Caco-2 (cell line): ENCODE measurements at regions not wholly inside any gene's neighbourhood (a gene's known extent, or its start where the extent isn't known, plus 50 kb on each side); places are given as distances from the start of the nearest gene placed in this dataset.

Experiments
- BruUV-seq: library from RNA; stranded (reverse); fragments of 400-500 nt; replicated peaks from 2 replicates; lab custom pipeline; 2021; lab: Mats Ljungman, UMichigan
- CTCF ChIA-PET: fragments of 300-600 bp; sonication (Branson Sonifier 250); formaldehyde crosslinking; loops from one replicate; lab custom pipeline; 2022; ENCODE audit warnings: antibody characterized with exemption; lab: Charles Lee
- POLR2A ChIA-PET: fragments of 300-600 bp; sonication (Branson Sonifier 250); formaldehyde crosslinking; loops from one replicate; lab custom pipeline; 2022; ENCODE audit warnings: antibody characterized with exemption; lab: Charles Lee
- DNase-seq, 2 experiments: peaks; one replicate each; pipeline versions ENCODE4 v3.0.0 to v3.0.0-alpha.2; 2020 to 2022
- H3K27me3 ChIP-seq: replicated peaks from 2 replicates; pipeline ENCODE4 v1.6.0; 2011; ENCODE audit warnings: low read length; ENCODE audit not compliant: control insufficient read depth, insufficient read depth
- H3K36me3 ChIP-seq: 2 replicates; pipeline ENCODE4 v1.5.1; 2011; ENCODE audit warnings: low read length; ENCODE audit not compliant: control insufficient read depth, insufficient read depth
- H3K4me1 ChIP-seq: fragments of 250-450 bp; sonication (Bioruptor Pico); 2 replicates; pipeline ENCODE4 v1.5.1; 2020; ENCODE audit warnings: mild to moderate bottlenecking
- H3K4me3 ChIP-seq: 2 replicates; pipeline ENCODE4 v1.5.1; 2011; ENCODE audit warnings: low read depth, mild to moderate bottlenecking, control low read depth, low read length
- H3K9me3 ChIP-seq: fragments of 250-450 bp; sonication (Bioruptor Pico); 2 replicates; pipeline ENCODE4 v1.5.1; 2020; ENCODE audit warnings: mild to moderate bottlenecking, moderate library complexity
- H3K27ac Mint-ChIP-seq: one replicate; pipeline ENCODE4 v1.8.0; 2022; ENCODE audit warnings: mixed read lengths; ENCODE audit not compliant: unreplicated experiment
- H3K27me3 Mint-ChIP-seq: one replicate; pipeline ENCODE4 v1.8.0; 2022; ENCODE audit warnings: mixed read lengths; ENCODE audit not compliant: insufficient read depth, unreplicated experiment
- H3K36me3 Mint-ChIP-seq: one replicate; pipeline ENCODE4 v1.8.0; 2022; ENCODE audit warnings: mild to moderate bottlenecking, mixed read lengths; ENCODE audit not compliant: insufficient read depth, unreplicated experiment
- H3K4me1 Mint-ChIP-seq: one replicate; pipeline ENCODE4 v1.8.0; 2022; ENCODE audit warnings: low read depth, mixed read lengths; ENCODE audit not compliant: unreplicated experiment
- H3K4me3 Mint-ChIP-seq: one replicate; pipeline ENCODE4 v1.8.0; 2022; ENCODE audit warnings: mild to moderate bottlenecking, moderate library complexity, mixed read lengths; ENCODE audit not compliant: unreplicated experiment
- H3K9me3 Mint-ChIP-seq: one replicate; pipeline ENCODE4 v1.8.0; 2022; ENCODE audit warnings: mixed read lengths; ENCODE audit not compliant: unreplicated experiment
- intact Hi-C: fragments of 100-400 bp; cut with micrococcal nuclease; formaldehyde crosslinking; loops from one replicate; pipeline ENCODE4 v1.10.0; 2022; ENCODE audit not compliant: unreplicated experiment
- TF ChIP-seq, protein P1 (sequence below), 2 experiments: fragments of 200-600 bp in 1 of 2; IDR thresholded peaks; 1 replicate in 1 of 2; 2 replicates in 1 of 2; pipeline versions ENCODE4 v1.5.1 to v1.8.0; 2011 to 2022; ENCODE audit warnings: antibody characterized with exemption in 1 of 2, control low read depth in 1 of 2, inconsistent platforms in 1 of 2, low read depth in 1 of 2, low read length in 1 of 2, mild to moderate bottlenecking in 1 of 2, moderate library complexity in 1 of 2; ENCODE audit not compliant: insufficient read depth in 1 of 2, severe bottlenecking in 1 of 2, unreplicated experiment in 1 of 2

DNA sequence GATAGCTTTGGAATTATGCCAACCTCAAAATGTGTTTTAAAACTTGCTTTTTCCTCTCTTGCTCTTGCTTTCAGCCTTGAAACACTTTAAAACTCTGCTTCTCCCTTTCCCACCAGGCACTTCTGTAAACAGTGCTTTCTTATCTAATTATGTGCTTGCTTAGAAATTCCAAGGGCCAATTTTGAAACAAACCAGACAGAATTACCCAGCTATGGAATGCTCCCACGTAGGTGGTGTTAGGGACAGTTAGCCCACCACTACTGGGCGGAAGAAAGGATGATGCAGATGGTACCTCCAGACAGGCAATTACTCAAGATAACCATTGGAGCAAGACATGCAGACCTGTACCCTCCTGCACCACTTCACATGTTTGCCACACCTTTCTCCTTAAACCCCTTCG, 523.0 kb upstream of the PTPRD start:
- intact Hi-C loops = no loop called here
- no peak for DNase-seq
- TF ChIP-seq, protein P1, sequence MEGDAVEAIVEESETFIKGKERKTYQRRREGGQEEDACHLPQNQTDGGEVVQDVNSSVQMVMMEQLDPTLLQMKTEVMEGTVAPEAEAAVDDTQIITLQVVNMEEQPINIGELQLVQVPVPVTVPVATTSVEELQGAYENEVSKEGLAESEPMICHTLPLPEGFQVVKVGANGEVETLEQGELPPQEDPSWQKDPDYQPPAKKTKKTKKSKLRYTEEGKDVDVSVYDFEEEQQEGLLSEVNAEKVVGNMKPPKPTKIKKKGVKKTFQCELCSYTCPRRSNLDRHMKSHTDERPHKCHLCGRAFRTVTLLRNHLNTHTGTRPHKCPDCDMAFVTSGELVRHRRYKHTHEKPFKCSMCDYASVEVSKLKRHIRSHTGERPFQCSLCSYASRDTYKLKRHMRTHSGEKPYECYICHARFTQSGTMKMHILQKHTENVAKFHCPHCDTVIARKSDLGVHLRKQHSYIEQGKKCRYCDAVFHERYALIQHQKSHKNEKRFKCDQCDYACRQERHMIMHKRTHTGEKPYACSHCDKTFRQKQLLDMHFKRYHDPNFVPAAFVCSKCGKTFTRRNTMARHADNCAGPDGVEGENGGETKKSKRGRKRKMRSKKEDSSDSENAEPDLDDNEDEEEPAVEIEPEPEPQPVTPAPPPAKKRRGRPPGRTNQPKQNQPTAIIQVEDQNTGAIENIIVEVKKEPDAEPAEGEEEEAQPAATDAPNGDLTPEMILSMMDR (IDR thresholded peaks at IDR 0.05; ENCODE audit: insufficient read depth in 1 of 2, low read depth in 1 of 2, low read length in 1 of 2, severe bottlenecking in 1 of 2, unreplicated experiment in 1 of 2) = no peak
- no peaks in the 10 kb centered on the region for H3K4me1 Mint-ChIP-seq
- Histone ChIP-seq H3K36me3 (no peaks in the 10 kb centered on the region), H3K4me3 (no peak overlapping the region), H3K9me3 (no peaks in the 10 kb centered on the region), H3K4me1 (no peaks in the 10 kb centered on the region), H3K27me3 (no peaks in the 10 kb centered on the region)
- H3K9me3 Mint-ChIP-seq = no peaks in the 10 kb centered on the region
- BruUV-seq = no TSS peak
- H3K4me3 Mint-ChIP-seq = no peak overlapping the region
- no peak overlapping the region for H3K27ac Mint-ChIP-seq
- ChIA-PET POLR2A (no interaction called here), CTCF (no interaction called here)
- H3K36me3 Mint-ChIP-seq = no peaks in the 10 kb centered on the region
- no peaks in the 10 kb centered on the region for H3K27me3 Mint-ChIP-seq

DNA sequence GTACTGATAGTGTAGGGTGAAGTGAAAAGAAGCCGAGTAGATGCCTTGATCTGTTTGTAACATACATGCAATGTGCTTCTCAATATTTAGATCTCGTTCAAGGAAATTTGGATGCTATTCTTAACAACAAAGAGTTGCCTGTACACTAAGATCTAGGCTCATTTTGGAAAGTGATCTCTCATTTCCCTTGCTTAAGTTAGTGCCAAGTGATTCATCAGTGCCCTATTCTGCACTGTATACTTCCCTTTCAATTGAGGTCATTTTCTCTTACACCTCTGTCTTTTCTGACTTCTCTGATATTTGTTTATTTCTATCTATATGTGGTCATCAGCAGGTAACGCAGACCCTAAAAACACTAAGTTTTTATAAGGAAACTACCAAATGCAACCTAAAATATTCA, 528.6 kb upstream of the PTPRD start:
- no peaks in the 10 kb centered on the region for H3K9me3 ChIP-seq
- TF ChIP-seq, protein P1 (IDR thresholded peaks at IDR 0.05; ENCODE audit: insufficient read depth in 1 of 2, low read depth in 1 of 2, low read length in 1 of 2, severe bottlenecking in 1 of 2, unreplicated experiment in 1 of 2) = no peak
- H3K27me3 ChIP-seq = no peaks in the 10 kb centered on the region
- Mint-ChIP-seq H3K36me3 (no peaks in the 10 kb centered on the region), H3K27ac (no peak overlapping the region), H3K4me1 (no peaks in the 10 kb centered on the region), H3K27me3 (no peaks in the 10 kb centered on the region), H3K9me3 (no peaks in the 10 kb centered on the region), H3K4me3 (no peak overlapping the region)
- no peaks in the 10 kb centered on the region for H3K4me1 ChIP-seq
- H3K4me3 ChIP-seq = no peak overlapping the region
- no peaks in the 10 kb centered on the region for H3K36me3 ChIP-seq
- DNase-seq = no peak
- BruUV-seq = no TSS peak
- CTCF ChIA-PET = no interaction called here
- intact Hi-C loops = no loop called here
- POLR2A ChIA-PET = no interaction called here

DNA sequence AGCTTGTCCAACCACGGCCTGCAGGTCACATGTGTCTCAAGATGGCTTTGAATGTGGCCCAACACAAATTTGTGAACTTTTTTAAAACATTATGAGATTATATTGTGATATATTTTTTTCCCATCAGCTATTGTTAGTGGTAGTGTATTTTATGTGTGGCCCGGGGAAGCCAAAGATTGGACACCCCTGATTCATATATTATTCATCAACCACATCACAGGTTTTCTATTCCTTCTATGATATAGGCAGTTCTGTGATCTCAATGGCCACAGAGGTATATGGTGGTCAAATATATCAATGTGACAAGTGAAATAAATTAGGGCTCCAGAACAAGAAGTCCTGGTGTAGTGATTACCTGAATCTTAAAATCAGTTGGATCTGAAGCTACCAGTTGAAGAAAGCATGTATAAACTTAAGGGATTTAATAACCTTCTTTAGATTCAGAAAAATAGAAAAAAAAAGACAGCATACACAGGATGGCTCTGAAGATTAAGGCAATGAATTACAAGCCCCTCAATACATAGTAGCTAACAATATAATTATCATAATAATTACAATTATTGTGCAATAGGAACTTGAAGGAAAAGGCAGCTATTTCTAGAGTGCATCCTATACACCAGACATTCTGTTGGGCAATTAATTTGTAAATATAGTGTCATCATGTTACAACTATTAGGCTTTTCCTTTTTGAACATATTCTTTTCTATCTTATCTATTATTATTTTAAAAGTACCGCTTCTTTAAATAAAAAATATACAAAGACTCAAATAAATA, 530.4 kb upstream of the PTPRD start:
- H3K4me3 ChIP-seq = no peak overlapping the region
- CTCF ChIA-PET = no interaction called here
- H3K4me3 Mint-ChIP-seq = no peak overlapping the region
- no peaks in the 10 kb centered on the region for H3K4me1 Mint-ChIP-seq
- no peaks in the 10 kb centered on the region for H3K4me1 ChIP-seq
- TF ChIP-seq, protein P1 (IDR thresholded peaks at IDR 0.05; ENCODE audit: insufficient read depth in 1 of 2, low read depth in 1 of 2, low read length in 1 of 2, severe bottlenecking in 1 of 2, unreplicated experiment in 1 of 2) = no peak
- H3K9me3 Mint-ChIP-seq = no peaks in the 10 kb centered on the region
- intact Hi-C loops = no loop called here
- no peak for DNase-seq
- no TSS peak for BruUV-seq
- no peaks in the 10 kb centered on the region for H3K36me3 ChIP-seq
- no peaks in the 10 kb centered on the region for H3K27me3 ChIP-seq
- no peak overlapping the region for H3K27ac Mint-ChIP-seq
- POLR2A ChIA-PET = no interaction called here
- no peaks in the 10 kb centered on the region for H3K36me3 Mint-ChIP-seq
- no peaks in the 10 kb centered on the region for H3K27me3 Mint-ChIP-seq
- H3K9me3 ChIP-seq = no peaks in the 10 kb centered on the region
